ENCODE measurements at regions not wholly inside any gene's neighbourhood (a gene's known extent, or its start where the extent isn't known, plus 50 kb on each side); places are given as distances from the start of the nearest gene placed in this dataset.

DNA sequence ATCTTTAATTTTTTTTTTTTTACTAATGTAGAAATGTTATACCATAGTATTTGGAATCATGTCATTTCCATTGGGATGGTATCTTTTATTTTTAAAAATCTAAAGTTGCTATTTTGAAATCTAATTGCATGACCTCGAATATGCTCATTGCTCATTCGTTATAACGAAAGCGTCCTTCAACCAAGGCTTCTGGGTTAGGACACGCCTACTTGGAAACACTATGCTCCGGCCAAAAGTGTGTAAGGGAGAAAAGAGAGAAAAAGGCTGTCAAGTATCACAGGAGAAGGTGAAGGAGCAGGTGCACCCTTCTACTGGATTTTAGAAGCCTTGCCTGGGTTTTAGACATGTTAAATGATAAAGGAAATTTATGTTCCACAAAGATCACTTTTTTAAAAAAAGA is 465.9 kb upstream of the ID2 start:
- intact Hi-C loops (cut with micrococcal nuclease), result no loop called here
- H3K36me3 ChIP-seq (replicated peaks in 1 of 2; ENCODE audit: control insufficient read depth in 1 of 2, insufficient read depth in 2 of 2, low read length in 2 of 2), result no peaks in the 10 kb centered on the region
- no peak overlapping the region for H3K4me2 ChIP-seq (replicated peaks; ENCODE audit: extremely low read depth, low read length, poor library complexity, severe bottlenecking)
- no peak overlapping the region for H3K27ac ChIP-seq (ENCODE audit: low read depth in 1 of 2, low read length in 2 of 2)
- no peak overlapping the region for H2AFZ ChIP-seq (ENCODE audit: insufficient read depth, low read depth, low read length, poor library complexity, severe bottlenecking)
- H3K79me2 ChIP-seq (ENCODE audit: insufficient read depth, low read length), result no peaks in the 10 kb centered on the region
- no peaks in the 10 kb centered on the region for H3K27me3 Mint-ChIP-seq (ENCODE audit: low read depth in 3 of 3)
- no peaks in the 10 kb centered on the region for H3K9me3 Mint-ChIP-seq
- WGBS (ENCODE audit: insufficient coverage), result no CpG with 5 or more reads among the region's 6 CpGs
- no peak overlapping the region for H3K27ac Mint-ChIP-seq
- H3K4me3 Mint-ChIP-seq, result no peak overlapping the region
- H3K36me3 Mint-ChIP-seq, result peaks cover 0 to 2% of the 10 kb centered on the region in 2 donors
- TF ChIP-seq, protein P1, sequence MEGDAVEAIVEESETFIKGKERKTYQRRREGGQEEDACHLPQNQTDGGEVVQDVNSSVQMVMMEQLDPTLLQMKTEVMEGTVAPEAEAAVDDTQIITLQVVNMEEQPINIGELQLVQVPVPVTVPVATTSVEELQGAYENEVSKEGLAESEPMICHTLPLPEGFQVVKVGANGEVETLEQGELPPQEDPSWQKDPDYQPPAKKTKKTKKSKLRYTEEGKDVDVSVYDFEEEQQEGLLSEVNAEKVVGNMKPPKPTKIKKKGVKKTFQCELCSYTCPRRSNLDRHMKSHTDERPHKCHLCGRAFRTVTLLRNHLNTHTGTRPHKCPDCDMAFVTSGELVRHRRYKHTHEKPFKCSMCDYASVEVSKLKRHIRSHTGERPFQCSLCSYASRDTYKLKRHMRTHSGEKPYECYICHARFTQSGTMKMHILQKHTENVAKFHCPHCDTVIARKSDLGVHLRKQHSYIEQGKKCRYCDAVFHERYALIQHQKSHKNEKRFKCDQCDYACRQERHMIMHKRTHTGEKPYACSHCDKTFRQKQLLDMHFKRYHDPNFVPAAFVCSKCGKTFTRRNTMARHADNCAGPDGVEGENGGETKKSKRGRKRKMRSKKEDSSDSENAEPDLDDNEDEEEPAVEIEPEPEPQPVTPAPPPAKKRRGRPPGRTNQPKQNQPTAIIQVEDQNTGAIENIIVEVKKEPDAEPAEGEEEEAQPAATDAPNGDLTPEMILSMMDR (IDR thresholded peaks at IDR 0.05), result no peak
- peaks cover 3 to 9% of the 10 kb centered on the region in 2 donors for H3K4me1 ChIP-seq (ENCODE audit: control insufficient read depth in 1 of 2, insufficient read depth in 2 of 2, low read length in 2 of 2)
- no peak overlapping the region for H3K9ac ChIP-seq (ENCODE audit: insufficient read depth, low read length, poor library complexity, severe bottlenecking)
- no peaks in the 10 kb centered on the region for H3K9me3 ChIP-seq (replicated peaks in 1 of 2; ENCODE audit: control insufficient read depth in 1 of 2, insufficient read depth in 1 of 2, low read length in 2 of 2)
- peaks cover 12% of the 10 kb centered on the region for H3K4me1 Mint-ChIP-seq
- no peaks in the 10 kb centered on the region for H4K20me1 ChIP-seq (ENCODE audit: insufficient read depth, low read length)
- DNase-seq, result no peak
- no peak overlapping the region for H3K4me3 ChIP-seq (replicated peaks in 1 of 3; ENCODE audit: low read depth in 2 of 3, low read length in 3 of 3)
- no peaks in the 10 kb centered on the region for H3K27me3 ChIP-seq (ENCODE audit: control insufficient read depth in 2 of 2, insufficient read depth in 2 of 2, low read length in 2 of 2)

DNA sequence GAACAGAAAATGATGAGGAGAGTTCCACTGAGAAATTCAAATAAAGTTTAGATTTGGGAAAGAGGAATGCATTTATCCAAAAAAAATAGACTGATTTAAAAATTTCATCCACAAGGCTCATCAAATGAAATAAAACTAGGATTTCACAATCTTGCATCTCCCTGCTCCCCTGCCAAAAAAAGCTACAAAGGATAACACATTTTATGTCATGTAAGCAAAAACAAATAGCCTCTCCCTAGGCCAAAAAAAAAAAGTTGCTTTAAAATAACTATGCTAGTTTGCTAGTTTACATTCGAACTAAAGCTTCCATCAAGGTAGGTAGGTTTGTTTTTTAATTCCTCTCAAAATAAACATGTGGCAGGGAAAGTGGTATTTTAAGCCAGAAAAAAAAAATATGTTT is 465.5 kb upstream of the ID2 start:
- no peaks in the 10 kb centered on the region for H3K79me2 ChIP-seq (ENCODE audit: insufficient read depth, low read length)
- peaks cover 0 to 2% of the 10 kb centered on the region in 2 donors for H3K36me3 Mint-ChIP-seq
- no peak overlapping the region for H3K27ac ChIP-seq (ENCODE audit: low read depth in 1 of 2, low read length in 2 of 2)
- H3K9me3 ChIP-seq (replicated peaks in 1 of 2; ENCODE audit: control insufficient read depth in 1 of 2, insufficient read depth in 1 of 2, low read length in 2 of 2), result no peaks in the 10 kb centered on the region
- TF ChIP-seq, protein P1 (IDR thresholded peaks at IDR 0.05), result no peak
- no peak overlapping the region for H3K4me2 ChIP-seq (replicated peaks; ENCODE audit: extremely low read depth, low read length, poor library complexity, severe bottlenecking)
- no peak overlapping the region for H3K27ac Mint-ChIP-seq
- H4K20me1 ChIP-seq (ENCODE audit: insufficient read depth, low read length), result no peaks in the 10 kb centered on the region
- H2AFZ ChIP-seq (ENCODE audit: insufficient read depth, low read depth, low read length, poor library complexity, severe bottlenecking), result no peak overlapping the region
- H3K4me3 ChIP-seq (replicated peaks in 1 of 3; ENCODE audit: low read depth in 2 of 3, low read length in 3 of 3), result no peak overlapping the region
- H3K36me3 ChIP-seq (replicated peaks in 1 of 2; ENCODE audit: control insufficient read depth in 1 of 2, insufficient read depth in 2 of 2, low read length in 2 of 2), result no peaks in the 10 kb centered on the region
- intact Hi-C loops (cut with micrococcal nuclease), result no loop called here
- H3K4me1 Mint-ChIP-seq, result peaks cover 12% of the 10 kb centered on the region
- no peak overlapping the region for H3K4me3 Mint-ChIP-seq
- H3K9ac ChIP-seq (ENCODE audit: insufficient read depth, low read length, poor library complexity, severe bottlenecking), result no peak overlapping the region
- WGBS (ENCODE audit: insufficient coverage), result no CpG with 5 or more reads among the region's 1 CpG
- DNase-seq, result no peak
- no peaks in the 10 kb centered on the region for H3K9me3 Mint-ChIP-seq
- H3K27me3 Mint-ChIP-seq (ENCODE audit: low read depth in 3 of 3), result peaks cover 0 to under 1% (median 0%) of the 10 kb centered on the region in 3 donors
- H3K27me3 ChIP-seq (ENCODE audit: control insufficient read depth in 2 of 2, insufficient read depth in 2 of 2, low read length in 2 of 2), result no peaks in the 10 kb centered on the region
- peaks cover 3 to 9% of the 10 kb centered on the region in 2 donors for H3K4me1 ChIP-seq (ENCODE audit: control insufficient read depth in 1 of 2, insufficient read depth in 2 of 2, low read length in 2 of 2)

All from CD14-positive monocyte (primary cell).